Mesendoderm (in vitro differentiated cells): ENCODE measurements at regions not wholly inside any gene's neighbourhood (a gene's known extent, or its start where the extent isn't known, plus 50 kb on each side); places are given as distances from the start of the nearest gene placed in this dataset.
A peak's percentile ranks its signal among the peaks of the same experiment; 100 is the strongest.

Source experiments
- DNase-seq: peaks from one replicate; pipeline ENCODE4 v3.0.0; 2013
- H2AK5ac ChIP-seq: 2 replicates; pipeline ENCODE4 v1.6.1; 2013; ENCODE audit warnings: low read length, inconsistent platforms
- H2BK120ac ChIP-seq: 2 replicates; pipeline ENCODE4 v1.6.1; 2013; ENCODE audit warnings: low read depth, mild to moderate bottlenecking, low read length, moderate library complexity, mixed read lengths
- H2BK15ac ChIP-seq: replicated peaks from 2 replicates; pipeline ENCODE4 v1.6.1; 2013; ENCODE audit warnings: low read depth, mild to moderate bottlenecking, moderate library complexity
- H2BK5ac ChIP-seq: 2 replicates; pipeline ENCODE4 v1.6.1; 2013; ENCODE audit warnings: low read length, inconsistent platforms
- H3K18ac ChIP-seq: 2 replicates; pipeline ENCODE4 v1.6.1; 2013; ENCODE audit warnings: mild to moderate bottlenecking, low read length, mixed read lengths
- H3K23ac ChIP-seq: one replicate; pipeline ENCODE4 v1.6.1; 2013; ENCODE audit warnings: low read length
- H3K27ac ChIP-seq: 2 replicates; pipeline ENCODE4 v1.5.1; 2013; ENCODE audit warnings: low read depth, mild to moderate bottlenecking, inconsistent platforms, low read length, moderate library complexity
- H3K27me3 ChIP-seq: 2 replicates; pipeline ENCODE4 v1.6.1; 2013; ENCODE audit warnings: low read length, control low read depth, mild to moderate bottlenecking, inconsistent platforms; ENCODE audit not compliant: insufficient read depth, poor library complexity
- H3K36me3 ChIP-seq: 2 replicates; pipeline ENCODE4 v1.6.1; 2013; ENCODE audit warnings: low read length, inconsistent platforms; ENCODE audit not compliant: control insufficient read depth, insufficient read depth
- H3K4ac ChIP-seq: one replicate; pipeline ENCODE4 v1.6.1; 2013; ENCODE audit warnings: low read depth, mild to moderate bottlenecking, low read length, moderate library complexity
- H3K4me1 ChIP-seq: 2 replicates; pipeline ENCODE4 v1.6.1; 2013; ENCODE audit warnings: low read depth, low read length, inconsistent platforms; ENCODE audit not compliant: control insufficient read depth
- H3K4me2 ChIP-seq: 2 replicates; pipeline ENCODE4 v1.6.1; 2013; ENCODE audit warnings: low read length
- H3K4me3 ChIP-seq: 2 replicates; pipeline ENCODE4 v1.5.1; 2013; ENCODE audit warnings: mild to moderate bottlenecking, low read length
- H3K56ac ChIP-seq: one replicate; pipeline ENCODE4 v1.6.1; 2013; ENCODE audit warnings: low read length
- H3K79me1 ChIP-seq: 2 replicates; pipeline ENCODE4 v1.6.1; 2013; ENCODE audit warnings: low read length, inconsistent platforms
- H3K79me2 ChIP-seq: 2 replicates; pipeline ENCODE4 v1.6.1; 2013; ENCODE audit warnings: mild to moderate bottlenecking, low read length; ENCODE audit not compliant: control insufficient read depth, insufficient read depth
- H3K9ac ChIP-seq: 2 replicates; pipeline ENCODE4 v1.6.1; 2013; ENCODE audit warnings: low read length, inconsistent platforms
- H4K5ac ChIP-seq: one replicate; pipeline ENCODE4 v1.6.1; 2013; ENCODE audit warnings: low read length
- H4K8ac ChIP-seq: one replicate; pipeline ENCODE4 v1.6.1; 2013; ENCODE audit warnings: low read depth, mild to moderate bottlenecking, control low read depth, low read length, moderate library complexity
- WGBS: extraction: QIAGEN DNeasy Blood & Tissue Kit; methylation state at CpG from one replicate; pipeline ENCODE4 v1.1.7; 2013; ENCODE audit warnings: low lambda C conversion rate, missing lambda C conversion rate; ENCODE audit not compliant: insufficient coverage; ENCODE audit errors: extremely low coverage; 5-methylcytosine and 5-hydroxymethylcytosine counted together

DNA sequence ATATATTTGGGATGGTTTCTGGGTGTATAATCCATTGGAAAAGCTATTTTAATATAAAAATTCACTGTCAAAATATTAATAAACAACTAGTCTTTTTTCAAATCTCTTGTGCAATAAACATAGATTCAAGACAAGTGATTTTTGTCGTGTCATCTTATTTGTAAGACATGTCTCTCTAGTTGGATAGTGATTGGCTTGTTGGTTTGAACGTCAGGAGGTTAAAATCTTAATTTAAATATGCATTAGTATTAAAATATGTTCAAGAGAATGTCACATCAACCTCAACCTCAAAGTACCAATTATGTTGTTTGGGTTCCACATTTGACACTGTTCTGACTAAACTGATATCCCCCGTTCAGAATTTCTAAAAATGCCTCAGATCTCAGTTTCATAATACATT is 287.6 kb downstream of the CASP12 start:
- Histone ChIP-seq H2BK15ac (no peak overlapping the region), H3K23ac (no peak overlapping the region), H3K56ac (no peak overlapping the region), H2AK5ac (no peak overlapping the region), H3K79me2 (no peaks in the 10 kb centered on the region), H3K4me2 (no peak overlapping the region), H2BK5ac (no peak overlapping the region), H3K9ac (no peak overlapping the region), H3K4ac (no peak overlapping the region), H3K4me1 (no peaks in the 10 kb centered on the region), H3K27ac (no peak overlapping the region), H3K36me3 (no peaks in the 10 kb centered on the region), H3K27me3 (no peaks in the 10 kb centered on the region), H3K18ac (no peak overlapping the region), H4K5ac (no peak overlapping the region), H3K79me1 (no peaks in the 10 kb centered on the region), H3K4me3 (no peak overlapping the region), H2BK120ac (no peak overlapping the region), H4K8ac (no peak overlapping the region)
- DNase-seq = no peak
- no CpG with 5 or more reads among the region's 3 CpGs for WGBS

GRCh38 chr11:104609311-104610085 is 288.8 kb downstream of the CASP12 start:
- Histone ChIP-seq H3K27ac (no peak overlapping the region), H2AK5ac (no peak overlapping the region), H3K18ac (no peak overlapping the region), H2BK120ac (no peak overlapping the region), H3K23ac (no peak overlapping the region), H4K8ac (no peak overlapping the region), H3K4ac (no peak overlapping the region), H3K79me1 (no peaks in the 10 kb centered on the region), H3K79me2 (no peaks in the 10 kb centered on the region), H3K9ac (no peak overlapping the region), H3K36me3 (no peaks in the 10 kb centered on the region), H3K4me2 (no peak overlapping the region), H4K5ac (no peak overlapping the region), H3K4me1 (no peaks in the 10 kb centered on the region), H3K4me3 (no peak overlapping the region), H2BK15ac (no peak overlapping the region), H2BK5ac (no peak overlapping the region), H3K56ac (no peak overlapping the region), H3K27me3 (no peaks in the 10 kb centered on the region)
- WGBS = no CpG with 5 or more reads among the region's 2 CpGs
- DNase-seq = peak; percentile 82

GRCh38 chr11:104602643-104603042 is 295.6 kb downstream of the CASP12 start:
- no peak overlapping the region for H4K5ac ChIP-seq
- no peak overlapping the region for H3K4me3 ChIP-seq
- H2AK5ac ChIP-seq = no peak overlapping the region
- no peak overlapping the region for H2BK120ac ChIP-seq
- H3K23ac ChIP-seq = no peak overlapping the region
- no peak for DNase-seq
- no peaks in the 10 kb centered on the region for H3K79me2 ChIP-seq
- H2BK5ac ChIP-seq = no peak overlapping the region
- H3K27me3 ChIP-seq = no peaks in the 10 kb centered on the region
- no peaks in the 10 kb centered on the region for H3K36me3 ChIP-seq
- no peak overlapping the region for H3K9ac ChIP-seq
- no CpG with 5 or more reads among the region's 4 CpGs for WGBS
- H2BK15ac ChIP-seq = no peak overlapping the region
- no peaks in the 10 kb centered on the region for H3K79me1 ChIP-seq
- no peak overlapping the region for H3K4me2 ChIP-seq
- H3K4ac ChIP-seq = no peak overlapping the region
- H3K18ac ChIP-seq = no peak overlapping the region
- no peak overlapping the region for H3K56ac ChIP-seq
- H3K4me1 ChIP-seq = no peaks in the 10 kb centered on the region
- no peak overlapping the region for H4K8ac ChIP-seq
- no peak overlapping the region for H3K27ac ChIP-seq

DNA sequence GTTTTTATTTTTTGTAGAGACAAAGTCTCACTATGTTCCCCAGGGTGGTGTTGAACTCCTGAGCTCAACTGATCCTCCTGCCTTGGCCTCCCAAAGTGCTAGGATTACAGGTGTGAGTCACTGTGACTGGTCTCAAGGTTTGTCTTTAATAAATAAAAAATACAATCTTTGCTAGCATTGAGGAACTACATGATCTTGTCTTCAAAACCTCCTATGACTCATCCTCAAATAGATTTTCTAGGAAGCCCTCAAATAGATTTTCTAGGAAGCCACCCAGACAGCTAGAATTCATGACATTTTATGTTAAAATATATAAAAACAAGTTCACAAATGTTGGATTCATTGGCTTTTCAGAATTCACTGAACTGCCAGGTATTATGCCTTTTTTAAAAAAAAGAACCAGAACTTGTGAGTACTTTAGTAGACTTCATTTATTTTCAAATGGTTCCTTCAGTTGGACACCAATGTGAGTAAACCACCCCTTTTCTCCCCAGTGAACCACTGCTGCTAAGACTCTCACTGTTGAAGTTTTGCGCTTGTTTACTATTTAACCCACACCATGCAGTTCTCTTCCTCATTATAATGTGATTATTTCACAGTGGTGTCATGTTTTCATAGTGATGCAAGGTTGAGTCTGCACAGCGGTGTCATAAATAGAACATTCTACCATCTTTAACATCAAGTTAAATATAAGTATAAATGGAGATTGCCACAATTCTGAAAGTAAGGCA is 303.9 kb downstream of the CASP12 start:
- no peak overlapping the region for H2BK15ac ChIP-seq
- no peaks in the 10 kb centered on the region for H3K36me3 ChIP-seq
- no peak overlapping the region for H2AK5ac ChIP-seq
- no peak overlapping the region for H2BK5ac ChIP-seq
- no peak for DNase-seq
- no peak overlapping the region for H2BK120ac ChIP-seq
- no peak overlapping the region for H3K4me2 ChIP-seq
- H3K79me2 ChIP-seq = no peaks in the 10 kb centered on the region
- H3K4me3 ChIP-seq = no peak overlapping the region
- no peak overlapping the region for H3K18ac ChIP-seq
- H3K79me1 ChIP-seq = no peaks in the 10 kb centered on the region
- H3K4me1 ChIP-seq = no peaks in the 10 kb centered on the region
- H3K9ac ChIP-seq = no peak overlapping the region
- H4K5ac ChIP-seq = no peak overlapping the region
- no CpG with 5 or more reads among the region's 2 CpGs for WGBS
- no peaks in the 10 kb centered on the region for H3K27me3 ChIP-seq
- H3K27ac ChIP-seq = no peak overlapping the region
- no peak overlapping the region for H3K56ac ChIP-seq
- H4K8ac ChIP-seq = no peak overlapping the region
- no peak overlapping the region for H3K4ac ChIP-seq
- H3K23ac ChIP-seq = no peak overlapping the region

DNA sequence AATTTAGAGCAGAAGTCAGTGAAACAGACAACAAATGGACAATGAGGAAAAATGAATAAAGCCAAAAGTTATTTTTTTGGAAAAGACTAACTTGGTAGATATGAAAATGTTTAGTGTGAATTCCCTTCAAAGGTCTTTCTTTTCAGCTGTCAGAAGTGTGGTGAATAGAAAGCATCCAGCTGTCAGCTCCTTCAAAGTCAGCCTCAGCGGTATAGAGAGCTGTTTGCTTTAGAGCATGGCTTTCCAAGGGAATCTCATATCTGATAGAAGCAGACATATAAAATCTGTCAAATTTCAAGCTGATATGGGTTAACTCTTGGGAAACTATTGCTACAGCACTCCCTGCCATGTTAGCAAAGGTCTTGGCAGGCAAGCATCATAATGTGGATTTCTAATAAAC is 309.3 kb downstream of the CASP12 start:
- Histone ChIP-seq H4K5ac (no peak overlapping the region), H3K4ac (no peak overlapping the region), H3K36me3 (no peaks in the 10 kb centered on the region), H3K4me2 (no peak overlapping the region), H3K4me3 (no peak overlapping the region), H3K18ac (no peak overlapping the region), H3K56ac (no peak overlapping the region), H2BK15ac (no peak overlapping the region), H2BK5ac (no peak overlapping the region), H3K27ac (no peak overlapping the region), H2AK5ac (no peak overlapping the region), H3K4me1 (no peaks in the 10 kb centered on the region), H3K79me2 (no peaks in the 10 kb centered on the region), H4K8ac (no peak overlapping the region), H3K9ac (no peak overlapping the region), H3K27me3 (no peaks in the 10 kb centered on the region), H3K79me1 (no peaks in the 10 kb centered on the region), H3K23ac (no peak overlapping the region), H2BK120ac (no peak overlapping the region)
- no CpG with 5 or more reads among the region's 1 CpG for WGBS
- no peak for DNase-seq
